K562 (cell line): ENCODE measurements at regions not wholly inside any gene's neighbourhood (a gene's known extent, or its start where the extent isn't known, plus 50 kb on each side); places are given as distances from the start of the nearest gene placed in this dataset.
A peak's percentile ranks its signal among the peaks of the same experiment; 100 is the strongest.

ENCODE experiments used
- ATAC-seq: fragments of 200-7000 bp; cut with Tn5 transposase; 3 replicates; pipeline ENCODE4 v1.9.1; 2020; ENCODE audit warnings: moderate library complexity
- BruUV-seq: library from RNA; stranded (reverse); fragments of 400-500 nt; replicated peaks from 2 replicates; lab custom pipeline; 2021; lab: Mats Ljungman, UMichigan
- CTCF ChIA-PET: fragments of 300-600 bp; formaldehyde crosslinking; extraction: SDS; loops from one replicate; lab custom pipeline; 2021; ENCODE audit warnings: low intra/inter-chr PET ratio; lab: Yijun Ruan, JAX
- POLR2A ChIA-PET: fragments of 300-600, 350-650 bp; sonication (Branson Sonifier 250); formaldehyde crosslinking; extraction: SDS; loops from one replicate; lab custom pipeline; 2021; ENCODE audit warnings: antibody characterized with exemption, inconsistent platforms; lab: Yijun Ruan, JAX
- DNase-seq, 4 experiments: peaks; one replicate each; pipeline versions ENCODE4 v3.0.0 to v3.0.0-alpha.2; 2011 to 2018; ENCODE audit warnings: low spot score in 3 of 4, mixed read lengths in 3 of 4; ENCODE audit errors: extremely low read depth in 1 of 4
- FAIRE-seq: peaks from 2 replicates; lab custom pipeline; 2011; peaks lifted over from hg19 to GRCh38; lab: Jason Lieb, UNC
- H2AFZ ChIP-seq: 2 replicates; pipeline ENCODE4 v1.6.0; 2011; ENCODE audit warnings: low read depth, low read length, control low read depth, inconsistent platforms
- H3K27ac ChIP-seq: fragments of 200-600 bp; 3 replicates; pipeline ENCODE4 v1.8.0; 2011; ENCODE audit warnings: low read depth, mild to moderate bottlenecking, control low read depth, inconsistent platforms, low read length, moderate library complexity, mixed read lengths; ENCODE audit errors: extremely low read depth
- H3K27me3 ChIP-seq, 2 experiments: fragments of 300-600 bp in 1 of 2; 2 replicates in 1 of 2; 3 replicates in 1 of 2; pipeline versions ENCODE4 v1.6.0 to v1.8.0; 2011; ENCODE audit warnings: inconsistent platforms in 2 of 2, low read length in 2 of 2, mild to moderate bottlenecking in 1 of 2, mixed read lengths in 1 of 2, moderate library complexity in 1 of 2; ENCODE audit not compliant: control insufficient read depth in 2 of 2, insufficient read depth in 2 of 2
- H3K36me3 ChIP-seq: fragments of 300-600 bp; 3 replicates; pipeline ENCODE4 v1.8.0; 2011; ENCODE audit warnings: mild to moderate bottlenecking, low read length, inconsistent platforms; ENCODE audit not compliant: control insufficient read depth, insufficient read depth
- H3K4me1 ChIP-seq, 2 experiments: fragments of 200-600 bp in 1 of 2; replicated peaks in 1 of 2; 2 replicates in 1 of 2; 3 replicates in 1 of 2; pipeline versions ENCODE4 v1.5.1 to v1.8.0; 2011; ENCODE audit warnings: inconsistent platforms in 2 of 2, low read length in 2 of 2, mild to moderate bottlenecking in 1 of 2, mixed read lengths in 1 of 2, moderate library complexity in 1 of 2; ENCODE audit not compliant: control insufficient read depth in 2 of 2, insufficient read depth in 2 of 2
- H3K4me2 ChIP-seq: 2 replicates; pipeline ENCODE4 v1.6.1; 2011; ENCODE audit warnings: low read length, control low read depth, inconsistent platforms, mixed read lengths; ENCODE audit not compliant: insufficient read depth
- H3K4me3 ChIP-seq: fragments of 200-600 bp; sonication (generic), shearing (Covaris generic); 2 replicates; pipeline ENCODE4 v1.5.1; 2016; ENCODE audit warnings: control low read depth, inconsistent platforms
- H3K79me2 ChIP-seq: fragments of 200-600 bp; 3 replicates; pipeline ENCODE4 v1.8.0; 2011; ENCODE audit warnings: low read length, inconsistent platforms; ENCODE audit not compliant: control insufficient read depth, insufficient read depth
- H3K9ac ChIP-seq, 2 experiments: 2 replicates each; pipeline versions ENCODE4 v1.6.0 to v1.6.1; 2011; ENCODE audit warnings: low read depth in 2 of 2, low read length in 2 of 2, control low read depth in 1 of 2, inconsistent platforms in 1 of 2, mild to moderate bottlenecking in 1 of 2, mixed read lengths in 1 of 2; ENCODE audit not compliant: insufficient read depth in 1 of 2
- H3K9me1 ChIP-seq: one replicate; pipeline ENCODE4 v1.6.0; 2011; ENCODE audit warnings: inconsistent platforms, mild to moderate bottlenecking, low read length, moderate library complexity; ENCODE audit not compliant: control insufficient read depth, insufficient read depth
- H3K9me3 ChIP-seq: replicated peaks from 2 replicates; pipeline ENCODE4 v1.5.1; 2011; ENCODE audit warnings: low read depth, low read length, inconsistent platforms; ENCODE audit not compliant: control insufficient read depth, insufficient read depth
- H4K20me1 ChIP-seq: replicated peaks from 2 replicates; pipeline ENCODE4 v1.6.1; 2011; ENCODE audit warnings: low read length, inconsistent platforms, mixed read lengths; ENCODE audit not compliant: control insufficient read depth, insufficient read depth
- ATF1 ChIP-seq, 2 experiments: fragments of 450-650 bp in 1 of 2; IDR thresholded peaks; 2 replicates each; pipeline ENCODE4 v1.6.1; 2016; ENCODE audit warnings: missing compliant biosample characterization in 1 of 2, missing genetic modification characterization in 1 of 2
- BMI1 ChIP-seq: fragments of 150-350 bp; IDR thresholded peaks from 2 replicates; pipeline ENCODE4 v1.6.1; 2014; ENCODE audit warnings: low read length
- CEBPZ ChIP-seq: fragments of 150-350 bp; IDR thresholded peaks from 2 replicates; pipeline ENCODE4 v1.6.1; 2014; ENCODE audit warnings: low read depth, mild to moderate bottlenecking, low read length, borderline replicate concordance
- HMG20B ChIP-seq: fragments of 250-450 bp; sonication (Bioruptor Pico); IDR thresholded peaks from 2 replicates; pipeline ENCODE4 v1.5.0; 2021; ENCODE audit warnings: mild to moderate bottlenecking
- MNT ChIP-seq, 2 experiments: fragments of 450-650 bp; conservative IDR thresholded peaks; 2 replicates each; pipeline ENCODE4 v1.6.1; 2017; ENCODE audit warnings: mild to moderate bottlenecking in 2 of 2, moderate library complexity in 2 of 2
- NFIX ChIP-seq: fragments of 250-450 bp; sonication (Bioruptor Pico); IDR thresholded peaks from 2 replicates; pipeline ENCODE4 v1.4.0; 2020; ENCODE audit warnings: low read depth, mild to moderate bottlenecking, moderate library complexity
- PML ChIP-seq: IDR thresholded peaks from 2 replicates; pipeline ENCODE4 v1.6.1; 2012; ENCODE audit warnings: low read length, inconsistent platforms
- RBM39 ChIP-seq: fragments of 200-400 bp; formaldehyde crosslinking; optimal IDR thresholded peaks from 2 replicates; pipeline ENCODE3; 2018; ENCODE audit warnings: low read depth, low read length
- U2AF1 ChIP-seq: fragments of 200-400 bp; formaldehyde crosslinking; optimal IDR thresholded peaks from 2 replicates; pipeline ENCODE3; 2017; ENCODE audit warnings: mild to moderate bottlenecking, low read depth, low read length, moderate library complexity
- YBX1 ChIP-seq: fragments of 450-650 bp; IDR thresholded peaks from 2 replicates; pipeline ENCODE4 v1.7.1; 2016; ENCODE audit warnings: mild to moderate bottlenecking
- ZNF589 ChIP-seq: fragments of 200-800 bp; sonication (Bioruptor generic); IDR thresholded peaks from 2 replicates; pipeline ENCODE4 v1.6.1; 2016; ENCODE audit warnings: low read depth, missing genetic modification characterization, missing compliant biosample characterization
- ZZZ3 ChIP-seq: fragments of 450-650 bp; IDR thresholded peaks from 2 replicates; pipeline ENCODE4 v1.6.1; 2016; ENCODE audit warnings: antibody characterized with exemption, mild to moderate bottlenecking, moderate library complexity
- WGBS: fragments of 100-300 bp; shearing (Covaris generic); methylation state at CpG from one replicate; pipeline ENCODE4 v1.1.6; 2016; ENCODE audit warnings: low coverage, mixed read lengths; ENCODE audit not compliant: insufficient coverage; ENCODE audit errors: missing lambda C conversion rate; 5-methylcytosine and 5-hydroxymethylcytosine counted together
- in situ Hi-C: fragments of 300-500 bp; cut with MboI; formaldehyde crosslinking; loops from 4 replicates; pipeline ENCODE4 v1.15.0; 2018; ENCODE audit warnings: inconsistent platforms, mixed read lengths
- intact Hi-C: fragments of 100-400 bp; cut with micrococcal nuclease; formaldehyde crosslinking; loops from 2 replicates; pipeline ENCODE4 v1.14.2; 2022

- CTCF ChIA-PET, result no interaction called here
- 32% methylated on average over 3 of the region's 3 CpGs for WGBS
- Histone ChIP-seq H4K20me1 (no peaks in the 10 kb centered on the region), H3K27me3 (no peaks in the 10 kb centered on the region), H3K9ac (no peak overlapping the region), H3K4me3 (no peak overlapping the region), H3K9me1 (no peaks in the 10 kb centered on the region), H3K27ac (no peak overlapping the region), H3K9me3 (no peaks in the 10 kb centered on the region), H3K79me2 (no peaks in the 10 kb centered on the region), H3K4me1 (peaks cover 0 to 10% of the 10 kb centered on the region in 2 experiments; a peak in 3 of 5 replicates), H2AFZ (peak overlapping the region; percentile 76), H3K36me3 (no peaks in the 10 kb centered on the region), H3K4me2 (0 out of 2 replicates have a peak overlapping the region, but pooled peaks have one; percentile 0)
- peak; percentile 39 for ATAC-seq
- no TSS peak for BruUV-seq
- DNase-seq, result no peak
- FAIRE-seq, result no peak
- POLR2A ChIA-PET, result interaction anchor here (0.7 to 0.9 kb wide), 3 partner anchors 9 to 73 kb away, joined by 3 read pairs; no protein-coding TSS in a partner anchor
- in situ Hi-C loops (no loop called here), intact Hi-C loops (loop anchor here (5.0 kb wide), 1 partner anchor 114 kb away; no protein-coding TSS in a partner anchor)
- TF ChIP-seq YBX1 (no peak), PML (no peak), ZNF589 (no peak), ATF1 (CRISPR knock-in tag; IDR thresholded peaks at IDR 0.05) (no peak), ATF1 (tag; IDR thresholded peaks at IDR 0.05) (no peak), U2AF1 (no peak), NFIX (CRISPR knock-in tag) (no peak), CEBPZ (no peak), RBM39 (no peak), MNT (conservative IDR thresholded peaks at IDR 0.05) (no peak), HMG20B (CRISPR knock-in tag) (no peak), BMI1 (no peak), ZZZ3 (no peak)
Measured at GRCh38 chr6:147016440-147016839, 187.8 kb upstream of the STXBP5 start.
